NCI-H524 treated with DMSO at 0.1 percent for 48 hours (cell line): ENCODE measurements at regions not wholly inside any gene's neighbourhood (a gene's known extent, or its start where the extent isn't known, plus 50 kb on each side); places are given as distances from the start of the nearest gene placed in this dataset.
"Not testable (repeated sequence)": the region's sequence is repeated elsewhere in the genome, so short reads cannot be mapped to it uniquely, and the experiment has no call there.

Experiments
- DNase-seq: peaks from one replicate; lab custom pipeline; 2025; lab: John Stamatoyannopoulos, UW

GRCh38 chr10:25076506-25077177 lies 60.2 kb downstream of the THNSL1 start:
- DNase-seq: no peak

GRCh38 chr10:25078658-25079431 lies 62.4 kb downstream of the THNSL1 start:
- no peak for DNase-seq

DNA sequence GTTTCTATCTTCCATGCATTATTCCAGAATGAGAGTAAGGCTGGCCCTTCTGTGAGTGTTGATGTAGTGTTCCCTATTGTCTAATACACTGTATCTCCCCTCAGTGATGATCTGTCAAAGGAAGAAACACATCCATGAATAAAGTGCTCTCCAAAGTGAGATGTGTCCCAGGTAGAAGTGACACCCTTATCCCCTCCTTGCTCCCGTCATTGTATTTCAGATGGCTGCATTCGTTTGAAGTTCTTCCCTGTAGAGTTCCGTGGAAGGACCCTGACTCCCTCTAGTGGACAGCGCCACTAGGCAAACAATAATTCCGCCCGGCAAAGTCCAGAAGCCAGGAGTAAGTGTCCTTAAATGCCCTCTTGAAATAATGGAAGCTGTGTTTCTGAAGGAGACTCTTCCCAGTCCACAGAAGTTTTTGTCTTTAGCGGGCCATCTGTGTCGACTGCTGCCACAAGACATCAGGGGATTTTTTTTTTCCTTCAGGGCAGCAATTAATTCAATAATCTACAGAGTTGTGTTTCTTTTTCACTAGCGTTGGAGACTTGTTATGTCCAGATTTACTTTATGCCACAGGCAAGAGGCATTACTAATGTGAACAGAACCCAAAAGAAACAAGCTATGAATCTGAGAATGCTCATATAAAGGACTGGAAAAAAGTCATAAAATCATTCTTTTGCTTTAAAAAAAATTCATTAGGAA lies 64.6 kb downstream of the THNSL1 start:
- DNase-seq: peak; percentile 61

DNA sequence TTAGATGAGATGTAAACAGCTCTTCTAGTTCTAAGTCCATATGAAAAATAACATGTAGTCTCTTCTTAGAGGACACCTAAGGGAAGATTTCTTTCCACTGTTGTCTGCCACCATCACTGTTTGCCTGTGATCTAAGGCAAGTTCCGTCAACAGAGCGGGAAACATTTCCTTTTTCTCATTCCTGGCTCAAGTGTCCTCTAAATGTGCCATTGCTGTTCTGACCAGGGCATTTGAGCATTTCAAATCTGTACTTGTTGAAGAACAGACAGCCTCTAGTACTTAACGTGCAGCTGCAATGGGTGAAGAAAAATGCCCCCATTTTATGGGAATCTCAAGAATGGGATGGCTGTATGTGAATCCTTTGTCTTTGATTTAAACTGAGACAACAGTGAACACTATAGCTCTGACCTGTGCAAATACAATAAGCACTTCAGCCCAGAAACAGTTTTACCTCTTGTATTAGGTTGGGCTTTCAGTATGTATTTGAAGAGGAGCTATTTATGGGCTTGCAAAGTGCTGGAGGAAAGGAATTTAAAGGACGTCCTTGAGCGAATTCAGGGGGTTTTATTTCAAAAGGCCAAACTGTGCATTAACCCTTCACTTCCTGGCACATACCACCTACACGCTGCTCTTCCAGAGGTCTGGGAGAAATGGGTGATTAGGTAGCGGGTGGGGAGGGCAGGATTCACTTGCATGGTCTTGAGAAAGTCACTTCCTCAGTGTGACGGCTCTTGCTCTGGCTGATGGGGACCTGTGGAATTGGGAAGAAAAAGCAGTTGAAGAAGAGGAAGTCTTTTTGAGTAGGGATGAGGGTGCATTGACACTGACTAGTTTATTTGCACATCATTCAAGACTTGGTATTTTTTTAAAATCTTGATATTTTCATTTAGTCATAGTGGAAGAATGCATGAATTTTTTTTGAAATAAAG lies 66.1 kb downstream of the THNSL1 start:
- no peak for DNase-seq

GRCh38 chr10:25083546-25084111 lies 67.2 kb downstream of the THNSL1 start:
- no peak for DNase-seq

DNA sequence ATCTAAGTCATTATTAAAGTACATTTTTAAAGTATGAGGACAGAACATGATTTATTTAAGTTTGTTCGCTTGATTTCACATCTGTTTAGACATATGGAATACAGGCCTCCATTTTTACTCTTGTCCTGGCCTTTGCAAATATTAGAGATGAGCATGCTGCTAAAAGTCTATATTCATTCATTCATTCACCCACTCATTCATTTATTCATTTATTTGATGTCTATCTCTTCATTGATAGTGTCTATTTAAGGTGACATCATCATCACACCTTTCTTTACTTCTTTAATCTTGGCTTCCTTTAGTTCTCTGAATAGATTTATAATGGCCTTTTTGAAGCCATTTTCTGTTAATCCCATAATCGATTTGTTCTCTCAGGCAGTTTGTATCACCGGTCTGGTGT lies 68.0 kb downstream of the THNSL1 start:
- DNase-seq: no peak

DNA sequence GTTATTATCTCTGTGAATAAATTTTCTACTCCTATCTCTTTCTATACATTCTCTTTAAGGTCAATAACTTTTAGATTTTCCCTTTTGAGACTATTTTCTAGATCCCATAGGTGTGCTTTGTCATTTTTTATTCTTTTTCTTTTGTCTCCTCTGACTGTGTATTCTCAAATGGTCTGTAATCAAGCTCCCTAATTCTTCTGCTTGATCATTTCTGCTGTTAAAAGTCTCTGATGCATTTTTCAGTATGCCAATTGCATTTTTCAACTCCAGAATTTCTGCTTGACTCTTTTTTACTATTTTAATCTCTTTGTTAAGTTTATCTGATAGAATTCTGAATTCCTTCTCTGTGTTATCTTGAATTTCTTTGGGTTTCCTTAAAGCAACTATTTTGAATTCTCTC lies 78.2 kb downstream of the THNSL1 start:
- DNase-seq: no peak

DNA sequence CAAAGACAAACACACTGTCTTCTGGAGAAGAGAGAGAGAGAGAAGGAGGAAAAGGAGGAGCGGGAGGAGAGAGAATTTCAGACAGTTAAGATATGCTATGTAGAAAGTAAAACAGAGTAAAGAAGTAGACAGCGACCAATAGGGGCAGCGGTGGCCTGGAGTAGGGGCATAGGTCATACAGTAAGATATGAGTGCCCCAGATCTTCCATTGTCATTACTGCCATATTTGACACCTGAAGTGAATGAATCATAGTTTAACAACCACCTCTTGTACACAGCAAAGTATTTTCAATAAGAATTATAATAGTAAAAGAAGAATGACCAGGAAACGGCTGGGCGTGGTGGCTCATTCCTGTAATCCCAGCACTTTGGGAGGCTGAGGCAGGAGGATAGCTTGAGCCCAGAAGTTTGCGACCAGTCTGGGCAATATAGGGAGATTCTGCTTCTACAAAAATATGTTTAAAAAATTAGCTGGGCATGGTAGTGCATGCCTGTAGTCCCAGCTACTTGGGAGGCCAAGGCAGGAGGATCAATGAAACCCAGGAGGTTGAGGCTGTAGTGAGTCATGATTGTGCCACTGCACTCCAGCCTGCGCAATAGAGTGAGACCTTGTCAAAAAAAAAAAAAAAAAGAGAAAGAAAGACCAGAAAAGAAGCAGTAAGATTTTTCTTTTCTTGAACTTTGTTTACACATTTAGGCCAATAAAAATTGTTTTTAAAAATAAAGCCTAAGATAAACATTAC lies 77.0 kb upstream of the GPR158 start:
- DNase-seq: no peak

- no peak for DNase-seq
Observed at GRCh38 chr10:25100141-25100540, 74.7 kb upstream of the GPR158 start.

- DNase-seq: no peak
Observed at GRCh38 chr10:25101461-25102146, 73.2 kb upstream of the GPR158 start.

- no peak for DNase-seq
Observed at GRCh38 chr10:25102147-25102822, 72.5 kb upstream of the GPR158 start.

DNA sequence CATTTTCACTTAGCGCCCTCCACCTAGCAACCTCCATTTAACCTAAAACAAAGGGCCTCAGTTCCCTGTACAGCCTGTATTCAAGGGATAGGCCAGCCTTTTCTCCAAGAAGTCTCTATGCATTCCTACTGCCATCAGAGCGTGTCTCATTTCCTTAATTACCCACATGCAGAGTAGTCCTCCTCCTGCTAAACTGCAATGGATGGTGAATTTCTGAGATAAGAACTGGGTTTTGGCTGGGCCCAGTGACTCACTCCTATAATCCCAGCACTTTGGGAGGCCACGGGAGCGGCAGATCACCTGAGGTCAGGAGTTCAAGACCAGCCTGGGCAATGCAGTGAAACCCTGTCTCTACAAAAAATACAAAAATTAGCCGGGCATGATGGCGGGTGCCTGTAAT lies 71.1 kb upstream of the GPR158 start:
- no peak for DNase-seq

GRCh38 chr10:25104441-25104840 lies 70.4 kb upstream of the GPR158 start:
- DNase-seq: no peak

- DNase-seq: no peak
Observed at GRCh38 chr10:25105262-25105661, 69.5 kb upstream of the GPR158 start.

GRCh38 chr10:25105743-25106260 lies 69.0 kb upstream of the GPR158 start:
- DNase-seq: no peak

- no peak for DNase-seq
Observed at GRCh38 chr10:25107756-25108155, 67.0 kb upstream of the GPR158 start.

GRCh38 chr10:25109896-25110295 lies 64.9 kb upstream of the GPR158 start:
- not testable (repeated sequence) for DNase-seq

- no peak for DNase-seq
Observed at GRCh38 chr10:25112016-25112415, 62.8 kb upstream of the GPR158 start.
